Trophoblast cell (in vitro differentiated cells and primary cell): ENCODE measurements at regions not wholly inside any gene's neighbourhood (a gene's known extent, or its start where the extent isn't known, plus 50 kb on each side); places are given as distances from the start of the nearest gene placed in this dataset.

Experiments
- DNase-seq, 2 donors: peaks; one replicate each; pipeline ENCODE4 v3.0.0-alpha.2; 2016
- H2AFZ ChIP-seq: 2 replicates; pipeline ENCODE4 v1.6.1; 2013; ENCODE audit warnings: low read length, moderate library complexity, mild to moderate bottlenecking; ENCODE audit not compliant: insufficient read depth, poor library complexity
- H2AK5ac ChIP-seq: 2 replicates; pipeline ENCODE4 v1.6.1; 2013; ENCODE audit warnings: mild to moderate bottlenecking, low read length
- H2BK120ac ChIP-seq: 2 replicates; pipeline ENCODE4 v1.6.1; 2013; ENCODE audit warnings: low read length, mild to moderate bottlenecking, moderate library complexity; ENCODE audit not compliant: insufficient read depth, poor library complexity
- H2BK12ac ChIP-seq: 2 replicates; pipeline ENCODE4 v1.6.1; 2013; ENCODE audit warnings: mild to moderate bottlenecking, low read length, moderate library complexity
- H2BK5ac ChIP-seq: 2 replicates; pipeline ENCODE4 v1.6.1; 2013; ENCODE audit warnings: low read length, low read depth, moderate library complexity, mild to moderate bottlenecking; ENCODE audit not compliant: poor library complexity
- H3K14ac ChIP-seq: 2 replicates; pipeline ENCODE4 v1.6.1; 2013; ENCODE audit warnings: mild to moderate bottlenecking, low read length
- H3K18ac ChIP-seq: 2 replicates; pipeline ENCODE4 v1.6.1; 2013; ENCODE audit warnings: mild to moderate bottlenecking, low read length
- H3K23ac ChIP-seq: 2 replicates; pipeline ENCODE4 v1.6.1; 2013; ENCODE audit warnings: low read length
- H3K27ac ChIP-seq: 2 replicates; pipeline ENCODE4 v1.5.1; 2013; ENCODE audit warnings: low read depth, mild to moderate bottlenecking, inconsistent platforms, low read length, moderate library complexity
- H3K27me3 ChIP-seq: 2 replicates; pipeline ENCODE4 v1.6.1; 2013; ENCODE audit warnings: inconsistent platforms, mild to moderate bottlenecking, low read length, moderate library complexity; ENCODE audit not compliant: insufficient read depth
- H3K36me3 ChIP-seq, 2 experiments: 1 replicate in 1 of 2; 2 replicates in 1 of 2; pipeline ENCODE4 v1.6.1; 2013; ENCODE audit warnings: low read length in 2 of 2, mild to moderate bottlenecking in 2 of 2, moderate library complexity in 1 of 2; ENCODE audit not compliant: insufficient read depth in 2 of 2, control insufficient read depth in 1 of 2
- H3K4ac ChIP-seq: 2 replicates; pipeline ENCODE4 v1.6.1; 2013; ENCODE audit warnings: low read depth, mild to moderate bottlenecking, low read length, moderate library complexity
- H3K4me1 ChIP-seq, 2 experiments: 1 replicate in 1 of 2; 2 replicates in 1 of 2; pipeline ENCODE4 v1.6.1; 2013; ENCODE audit warnings: low read length in 2 of 2, mild to moderate bottlenecking in 2 of 2, moderate library complexity in 1 of 2; ENCODE audit not compliant: insufficient read depth in 2 of 2, control insufficient read depth in 1 of 2
- H3K4me2 ChIP-seq: 2 replicates; pipeline ENCODE4 v1.6.1; 2013; ENCODE audit warnings: inconsistent platforms, mild to moderate bottlenecking, low read length, moderate library complexity
- H3K4me3 ChIP-seq: 2 replicates; pipeline ENCODE4 v1.5.1; 2013; ENCODE audit warnings: mild to moderate bottlenecking, low read depth, low read length, inconsistent platforms
- H3K79me1 ChIP-seq: one replicate; pipeline ENCODE4 v1.6.1; 2013; ENCODE audit warnings: low read length
- H3K79me2 ChIP-seq: 2 replicates; pipeline ENCODE4 v1.6.1; 2013; ENCODE audit warnings: low read length, mild to moderate bottlenecking; ENCODE audit not compliant: control insufficient read depth, insufficient read depth, poor library complexity
- H3K9ac ChIP-seq: 2 replicates; pipeline ENCODE4 v1.6.1; 2013; ENCODE audit warnings: mild to moderate bottlenecking, low read length
- H3K9me3 ChIP-seq: 2 replicates; pipeline ENCODE4 v1.6.1; 2013; ENCODE audit warnings: low read depth, mild to moderate bottlenecking, control low read depth, inconsistent platforms, low read length; ENCODE audit not compliant: insufficient read depth
- H4K12ac ChIP-seq: 2 replicates; pipeline ENCODE4 v1.6.1; 2013; ENCODE audit warnings: low read depth, mild to moderate bottlenecking, low read length, moderate library complexity
- H4K8ac ChIP-seq: 2 replicates; pipeline ENCODE4 v1.6.1; 2013; ENCODE audit warnings: low read depth, mild to moderate bottlenecking, low read length, moderate library complexity
- H4K91ac ChIP-seq: one replicate; pipeline ENCODE4 v1.6.1; 2013; ENCODE audit warnings: low read depth, mild to moderate bottlenecking, low read length, moderate library complexity
- WGBS: extraction: QIAGEN DNeasy Blood & Tissue Kit; methylation state at CpG from one replicate; pipeline ENCODE4 v1.1.7; 2013; ENCODE audit warnings: missing lambda C conversion rate; ENCODE audit not compliant: insufficient read length, insufficient coverage; ENCODE audit errors: extremely low coverage; 5-methylcytosine and 5-hydroxymethylcytosine counted together

GRCh38 chr7:119561751-119562150 lies 711.2 kb upstream of the KCND2 start:
- Histone ChIP-seq H2AFZ (no peak overlapping the region), H3K9me3 (no peaks in the 10 kb centered on the region), H4K8ac (no peak overlapping the region), H3K4me3 (no peak overlapping the region), H3K9ac (no peak overlapping the region), H2BK120ac (no peak overlapping the region), H3K79me1 (no peaks in the 10 kb centered on the region), H2BK5ac (no peak overlapping the region), H3K4me1 (no peaks in the 10 kb centered on the region), H3K79me2 (no peaks in the 10 kb centered on the region), H3K36me3 (no peaks in the 10 kb centered on the region), H2BK12ac (no peak overlapping the region), H3K14ac (no peak overlapping the region), H3K27me3 (no peaks in the 10 kb centered on the region), H3K27ac (no peak overlapping the region), H2AK5ac (no peak overlapping the region), H3K18ac (no peak overlapping the region), H3K4ac (no peak overlapping the region), H3K23ac (no peak overlapping the region), H3K4me2 (no peak overlapping the region), H4K12ac (no peak overlapping the region), H4K91ac (no peak overlapping the region)
- DNase-seq: no peak
- WGBS: no CpG with 5 or more reads among the region's 2 CpGs

- Histone ChIP-seq H3K79me1 (no peaks in the 10 kb centered on the region), H3K4me3 (no peak overlapping the region), H3K27me3 (no peaks in the 10 kb centered on the region), H3K23ac (no peak overlapping the region), H2BK12ac (no peak overlapping the region), H3K14ac (no peak overlapping the region), H2BK120ac (no peak overlapping the region), H3K9me3 (no peaks in the 10 kb centered on the region), H3K18ac (no peak overlapping the region), H3K79me2 (no peaks in the 10 kb centered on the region), H2AFZ (no peak overlapping the region), H4K91ac (no peak overlapping the region), H4K8ac (no peak overlapping the region), H2AK5ac (no peak overlapping the region), H3K4me1 (no peaks in the 10 kb centered on the region), H3K36me3 (no peaks in the 10 kb centered on the region), H3K4me2 (no peak overlapping the region), H3K27ac (no peak overlapping the region), H3K4ac (no peak overlapping the region), H3K9ac (no peak overlapping the region), H2BK5ac (no peak overlapping the region), H4K12ac (no peak overlapping the region)
- DNase-seq: no peak
- WGBS: no CpG with 5 or more reads among the region's 3 CpGs
Observed at GRCh38 chr7:119562839-119563238, 710.1 kb upstream of the KCND2 start.

- Histone ChIP-seq H2AK5ac (no peak overlapping the region), H3K4me2 (no peak overlapping the region), H3K79me2 (no peaks in the 10 kb centered on the region), H3K79me1 (no peaks in the 10 kb centered on the region), H2BK120ac (no peak overlapping the region), H4K91ac (no peak overlapping the region), H3K4ac (no peak overlapping the region), H3K14ac (no peak overlapping the region), H3K36me3 (no peaks in the 10 kb centered on the region), H4K8ac (no peak overlapping the region), H3K27ac (no peak overlapping the region), H3K23ac (no peak overlapping the region), H3K4me1 (no peaks in the 10 kb centered on the region), H2BK12ac (no peak overlapping the region), H4K12ac (no peak overlapping the region), H3K9ac (no peak overlapping the region), H2BK5ac (no peak overlapping the region), H2AFZ (no peak overlapping the region), H3K18ac (no peak overlapping the region), H3K9me3 (no peaks in the 10 kb centered on the region), H3K4me3 (no peak overlapping the region), H3K27me3 (no peaks in the 10 kb centered on the region)
- no peak for DNase-seq
- WGBS: no CpG with 5 or more reads among the region's 1 CpG
Observed at GRCh38 chr7:119571666-119572065, 701.3 kb upstream of the KCND2 start.

- no peak overlapping the region for H2AK5ac ChIP-seq
- no peak overlapping the region for H3K4me3 ChIP-seq
- no peak overlapping the region for H4K8ac ChIP-seq
- H3K14ac ChIP-seq: no peak overlapping the region
- no peaks in the 10 kb centered on the region for H3K9me3 ChIP-seq
- no peak overlapping the region for H3K4ac ChIP-seq
- H3K79me1 ChIP-seq: no peaks in the 10 kb centered on the region
- H3K4me2 ChIP-seq: no peak overlapping the region
- no peaks in the 10 kb centered on the region for H3K79me2 ChIP-seq
- no CpG with 5 or more reads among the region's 4 CpGs for WGBS
- no peaks in the 10 kb centered on the region for H3K36me3 ChIP-seq
- H3K23ac ChIP-seq: no peak overlapping the region
- H2AFZ ChIP-seq: no peak overlapping the region
- no peaks in the 10 kb centered on the region for H3K27me3 ChIP-seq
- no peaks in the 10 kb centered on the region for H3K4me1 ChIP-seq
- no peak overlapping the region for H2BK12ac ChIP-seq
- H3K9ac ChIP-seq: no peak overlapping the region
- H3K27ac ChIP-seq: no peak overlapping the region
- no peak overlapping the region for H3K18ac ChIP-seq
- H4K12ac ChIP-seq: no peak overlapping the region
- H4K91ac ChIP-seq: no peak overlapping the region
- no peak overlapping the region for H2BK120ac ChIP-seq
- no peak for DNase-seq
- H2BK5ac ChIP-seq: no peak overlapping the region
Observed at GRCh38 chr7:119572132-119572531, 700.8 kb upstream of the KCND2 start.
